GM12878 (cell line): ENCODE measurements at regions not wholly inside any gene's neighbourhood (a gene's known extent, or its start where the extent isn't known, plus 50 kb on each side); places are given as distances from the start of the nearest gene placed in this dataset.
A peak's percentile ranks its signal among the peaks of the same experiment; 100 is the strongest.

ENCODE experiments used
- BRCA1 ChIP-seq: IDR thresholded peaks from 2 replicates; pipeline ENCODE4 v1.6.1; 2011; ENCODE audit warnings: low read depth, low read length, improper control_type of control experiment
- CTCF ChIP-seq, 3 experiments: IDR thresholded peaks in 2 of 3; conservative IDR thresholded peaks in 1 of 3; 2 replicates each; pipeline ENCODE4 v1.5.1; 2011; ENCODE audit warnings: low read depth in 3 of 3, low read length in 3 of 3, mild to moderate bottlenecking in 3 of 3, control low read depth in 2 of 3, moderate library complexity in 2 of 3, inconsistent platforms in 1 of 3, mixed read lengths in 1 of 3; ENCODE audit not compliant: control insufficient read depth in 2 of 3, insufficient read depth in 1 of 3; ENCODE audit errors: extremely low read depth in 1 of 3
- EP300 ChIP-seq, 2 experiments: fragments of 150-350 bp in 1 of 2; IDR thresholded peaks; 2 replicates each; pipeline ENCODE4 v1.6.1; 2011 to 2012; ENCODE audit warnings: low read depth in 2 of 2, low read length in 2 of 2, borderline replicate concordance in 1 of 2, improper control_type of control experiment in 1 of 2, inconsistent platforms in 1 of 2; ENCODE audit not compliant: control insufficient read depth in 1 of 2
- HDAC6 ChIP-seq: fragments of 200-600 bp; sonication (generic); IDR thresholded peaks from one replicate; pipeline ENCODE4 v1.8.0; 2017; ENCODE audit warnings: antibody characterized with exemption; ENCODE audit not compliant: unreplicated experiment
- IKZF1 ChIP-seq: fragments of 450-650 bp; conservative IDR thresholded peaks from 2 replicates; pipeline ENCODE4 v1.6.1; 2017; ENCODE audit warnings: antibody characterized with exemption, mild to moderate bottlenecking
- POLR2A ChIP-seq: IDR thresholded peaks from 2 replicates; pipeline ENCODE4 v1.6.1; 2011; ENCODE audit warnings: low read depth, mild to moderate bottlenecking, low read length
- USF1 ChIP-seq: IDR thresholded peaks from 2 replicates; pipeline ENCODE4 v1.6.1; 2011; ENCODE audit warnings: borderline replicate concordance, low read depth, mild to moderate bottlenecking, moderate library complexity, mixed read lengths, low read length; ENCODE audit not compliant: insufficient read depth; ENCODE audit errors: extremely low read length
- TF ChIP-seq, protein P1 (sequence below): fragments of 450-650 bp; formaldehyde crosslinking; IDR thresholded peaks from 2 replicates; pipeline ENCODE4 v1.5.0; 2022; ENCODE audit warnings: mild to moderate bottlenecking, missing genetic modification characterization

DNA sequence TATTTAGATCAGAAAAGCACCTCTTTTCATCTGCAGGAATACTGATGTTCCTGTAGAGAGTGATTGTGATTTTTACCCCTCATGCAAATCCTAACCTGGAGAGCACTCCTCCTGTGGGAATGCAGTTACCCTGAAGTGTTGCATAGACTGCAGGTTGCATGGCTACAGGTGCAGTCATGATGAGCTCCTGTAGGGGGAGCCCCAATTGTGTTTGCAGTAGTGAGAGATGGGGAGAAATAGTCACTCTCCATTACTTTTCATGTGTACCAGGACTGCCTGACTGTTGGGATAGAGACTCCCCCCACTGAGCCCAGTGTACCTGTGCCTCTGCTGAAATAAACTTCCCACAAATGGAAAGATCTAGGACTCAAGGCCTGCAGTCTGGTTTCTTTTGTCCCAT, 1086.5 kb downstream of the SLC6A15 start:
- TF ChIP-seq CTCF (IDR thresholded peaks at IDR 0.05 in 2 of 3, conservative IDR thresholded peaks at IDR 0.05 in 1 of 3; ENCODE audit: control insufficient read depth in 2 of 3, extremely low read depth in 1 of 3, insufficient read depth in 1 of 3, low read depth in 3 of 3, low read length in 3 of 3) (peak; percentile 58 to 81 (median 70)), POLR2A (no peak), HDAC6 (no peak), EP300 (IDR thresholded peaks at IDR 0.05; ENCODE audit: borderline replicate concordance in 1 of 2, control insufficient read depth in 1 of 2, low read depth in 2 of 2, low read length in 2 of 2) (no peak), IKZF1 (no peak), USF1 (no peak), BRCA1 (no peak)
- TF ChIP-seq, protein P1, sequence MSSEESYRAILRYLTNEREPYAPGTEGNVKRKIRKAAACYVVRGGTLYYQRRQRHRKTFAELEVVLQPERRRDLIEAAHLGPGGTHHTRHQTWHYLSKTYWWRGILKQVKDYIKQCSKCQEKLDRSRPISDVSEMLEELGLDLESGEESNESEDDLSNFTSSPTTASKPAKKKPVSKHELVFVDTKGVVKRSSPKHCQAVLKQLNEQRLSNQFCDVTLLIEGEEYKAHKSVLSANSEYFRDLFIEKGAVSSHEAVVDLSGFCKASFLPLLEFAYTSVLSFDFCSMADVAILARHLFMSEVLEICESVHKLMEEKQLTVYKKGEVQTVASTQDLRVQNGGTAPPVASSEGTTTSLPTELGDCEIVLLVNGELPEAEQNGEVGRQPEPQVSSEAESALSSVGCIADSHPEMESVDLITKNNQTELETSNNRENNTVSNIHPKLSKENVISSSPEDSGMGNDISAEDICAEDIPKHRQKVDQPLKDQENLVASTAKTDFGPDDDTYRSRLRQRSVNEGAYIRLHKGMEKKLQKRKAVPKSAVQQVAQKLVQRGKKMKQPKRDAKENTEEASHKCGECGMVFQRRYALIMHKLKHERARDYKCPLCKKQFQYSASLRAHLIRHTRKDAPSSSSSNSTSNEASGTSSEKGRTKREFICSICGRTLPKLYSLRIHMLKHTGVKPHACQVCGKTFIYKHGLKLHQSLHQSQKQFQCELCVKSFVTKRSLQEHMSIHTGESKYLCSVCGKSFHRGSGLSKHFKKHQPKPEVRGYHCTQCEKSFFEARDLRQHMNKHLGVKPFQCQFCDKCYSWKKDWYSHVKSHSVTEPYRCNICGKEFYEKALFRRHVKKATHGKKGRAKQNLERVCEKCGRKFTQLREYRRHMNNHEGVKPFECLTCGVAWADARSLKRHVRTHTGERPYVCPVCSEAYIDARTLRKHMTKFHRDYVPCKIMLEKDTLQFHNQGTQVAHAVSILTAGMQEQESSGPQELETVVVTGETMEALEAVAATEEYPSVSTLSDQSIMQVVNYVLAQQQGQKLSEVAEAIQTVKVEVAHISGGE (CRISPR knock-in tag), result no peak
